BLaER1 treated with 17β-estradiol and CSF1 and Interleukin-3, amounts not matched to agents 10 nM and 100 nM (cell line): ENCODE measurements at regions not wholly inside any gene's neighbourhood (a gene's known extent, or its start where the extent isn't known, plus 50 kb on each side); places are given as distances from the start of the nearest gene placed in this dataset.
"Not testable (repeated sequence)": the region's sequence is repeated elsewhere in the genome, so short reads cannot be mapped to it uniquely, and the experiment has no call there.

Experiments
- H3K27ac ChIP-seq, 11 experiments: shearing (Covaris generic); formaldehyde crosslinking; 2 replicates each; pipeline ENCODE4 v1.8.1; 2022
- H3K27me3 ChIP-seq, 11 experiments: shearing (Covaris generic); formaldehyde crosslinking; 2 replicates each; pipeline ENCODE4 v1.8.1; 2022
- H3K36me3 ChIP-seq, 11 experiments: shearing (Covaris generic); formaldehyde crosslinking; 2 replicates each; pipeline ENCODE4 v1.8.1; 2022
- H3K4me1 ChIP-seq, 10 experiments: shearing (Covaris generic); formaldehyde crosslinking; 2 replicates each; pipeline ENCODE4 v1.8.1; 2022
- H3K4me2 ChIP-seq, 11 experiments: shearing (Covaris generic); formaldehyde crosslinking; 2 replicates each; pipeline ENCODE4 v1.8.1; 2022
- H3K4me3 ChIP-seq, 10 experiments: shearing (Covaris generic); formaldehyde crosslinking; 2 replicates each; pipeline ENCODE4 v1.8.1; 2022
- H3K9ac ChIP-seq, 11 experiments: shearing (Covaris generic); formaldehyde crosslinking; 2 replicates each; pipeline ENCODE4 v1.8.1; 2022
- H3K9me3 ChIP-seq, 11 experiments: shearing (Covaris generic); formaldehyde crosslinking; replicated peaks in 1 of 11; 2 replicates each; pipeline ENCODE4 v1.8.1; 2022
- H4K20me1 ChIP-seq, 11 experiments: shearing (Covaris generic); formaldehyde crosslinking; 2 replicates each; pipeline ENCODE4 v1.8.1; 2022
- Cebpa-rat ChIP-seq, 11 experiments: shearing (Covaris generic); IDR thresholded peaks; 2 replicates each; pipeline ENCODE4 v1.8.1; 2022

DNA sequence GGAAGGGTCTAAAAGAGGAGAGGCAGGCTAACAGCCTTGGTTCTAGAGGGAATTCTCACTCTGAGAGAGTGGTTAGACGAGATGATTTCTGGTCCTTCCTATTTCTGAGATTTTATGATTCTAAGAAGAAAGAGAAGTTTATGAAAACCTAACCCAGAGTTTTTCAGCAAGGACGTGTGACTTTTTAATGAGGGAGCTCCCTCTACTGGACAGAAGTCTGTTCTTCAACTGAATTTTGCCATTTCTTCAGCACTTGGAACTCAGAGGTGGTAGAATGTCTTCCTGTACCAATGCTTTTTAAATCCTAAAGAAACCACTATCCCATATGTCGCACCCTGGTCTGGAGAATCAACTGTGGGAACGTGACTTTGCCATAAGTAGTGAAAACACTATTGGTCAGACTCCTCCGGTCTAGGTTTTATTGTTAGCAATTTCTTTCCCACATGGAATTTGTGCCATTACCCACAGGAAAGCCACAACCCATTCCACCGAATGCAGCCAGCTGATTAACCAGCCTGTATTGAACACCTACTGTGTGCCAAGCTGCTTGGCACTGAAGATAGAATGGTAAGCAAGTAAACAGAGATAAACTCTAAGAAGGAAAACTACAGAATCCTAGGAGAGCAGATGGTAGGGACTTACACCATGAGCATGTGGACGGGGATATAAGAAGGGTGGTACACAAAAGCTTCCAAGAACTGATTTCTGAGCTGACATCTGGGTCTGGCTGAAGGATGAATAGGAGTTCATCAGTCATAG is 199.5 kb upstream of the LMCD1 start:
- Histone ChIP-seq H3K9me3 (no peaks in the 10 kb centered on the region; a peak in 1 of 22 replicates), H3K36me3 (no peaks in the 10 kb centered on the region), H3K4me2 (0 out of 22 replicates have a peak overlapping the region, but pooled peaks of 1 of the 11 experiments have one; percentile 8), H3K9ac (no peak overlapping the region), H4K20me1 (no peaks in the 10 kb centered on the region), H3K27ac (no peak overlapping the region), H3K4me3 (no peak overlapping the region), H3K4me1 (0 out of 20 replicates have a peak, but pooled peaks cover 0 to 5% (median 0%) of the 10 kb centered on the region in 10 experiments), H3K27me3 (no peaks in the 10 kb centered on the region)
- no peak for TF ChIP-seq Cebpa-rat (IDR thresholded peaks at IDR 0.05)

GRCh38 chr3:8303466-8303865 is 198.2 kb upstream of the LMCD1 start:
- 0 out of 20 replicates have a peak, but pooled peaks cover 0 to 5% (median 0%) of the 10 kb centered on the region in 10 experiments for H3K4me1 ChIP-seq
- H4K20me1 ChIP-seq = no peaks in the 10 kb centered on the region
- H3K4me3 ChIP-seq = no peak overlapping the region
- no peak overlapping the region for H3K9ac ChIP-seq
- no peak for TF ChIP-seq Cebpa-rat (IDR thresholded peaks at IDR 0.05)
- H3K9me3 ChIP-seq = peaks cover 5 to 11% (median 9%) of the 10 kb centered on the region in 11 experiments; a peak in 20 of 22 replicates
- H3K27me3 ChIP-seq = no peaks in the 10 kb centered on the region
- H3K36me3 ChIP-seq = no peaks in the 10 kb centered on the region
- no peak overlapping the region for H3K27ac ChIP-seq
- H3K4me2 ChIP-seq = no peak overlapping the region

DNA sequence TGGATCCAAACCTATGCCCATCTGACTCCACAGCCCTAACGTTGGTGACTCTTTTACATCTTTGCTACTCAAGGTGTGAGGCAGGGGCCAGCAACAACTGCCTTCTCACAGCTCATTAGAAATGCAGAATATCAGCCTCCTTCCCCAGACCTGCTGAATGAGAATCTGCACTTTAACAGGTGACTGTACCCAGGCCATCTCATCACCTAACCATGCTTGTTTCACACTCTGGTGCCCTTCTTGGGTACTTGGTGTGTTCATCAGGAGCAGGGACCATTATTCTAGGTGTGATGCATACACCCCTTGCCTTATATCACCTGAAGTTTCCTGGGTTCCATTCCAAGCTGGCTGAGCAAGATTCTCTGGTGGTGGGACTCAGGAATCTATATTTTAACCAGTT is 196.3 kb upstream of the LMCD1 start:
- Histone ChIP-seq H3K27me3 (no peaks in the 10 kb centered on the region), H3K4me3 (no peak overlapping the region), H3K9ac (no peak overlapping the region), H3K36me3 (no peaks in the 10 kb centered on the region), H3K27ac (no peak overlapping the region), H3K4me2 (no peak overlapping the region), H3K9me3 (peaks cover 12 to 25% (median 18%) of the 10 kb centered on the region in 11 experiments), H4K20me1 (no peaks in the 10 kb centered on the region), H3K4me1 (0 out of 20 replicates have a peak, but pooled peaks cover 0 to 5% (median 0%) of the 10 kb centered on the region in 10 experiments)
- no peak for TF ChIP-seq Cebpa-rat (IDR thresholded peaks at IDR 0.05)

GRCh38 chr3:8307545-8308110 is 194.0 kb upstream of the LMCD1 start:
- peaks cover 0 to 7% (median 0%) of the 10 kb centered on the region in 10 experiments; a peak in 2 of 20 replicates for H3K4me1 ChIP-seq
- no peak overlapping the region for H3K4me2 ChIP-seq
- no peaks in the 10 kb centered on the region for H3K36me3 ChIP-seq
- no peaks in the 10 kb centered on the region for H3K27me3 ChIP-seq
- H3K9me3 ChIP-seq = peaks cover 12 to 36% (median 20%) of the 10 kb centered on the region in 11 experiments
- H3K27ac ChIP-seq = no peak overlapping the region
- H3K9ac ChIP-seq = no peak overlapping the region
- H3K4me3 ChIP-seq = no peak overlapping the region
- TF ChIP-seq Cebpa-rat (IDR thresholded peaks at IDR 0.05) = no peak
- H4K20me1 ChIP-seq = no peaks in the 10 kb centered on the region

DNA sequence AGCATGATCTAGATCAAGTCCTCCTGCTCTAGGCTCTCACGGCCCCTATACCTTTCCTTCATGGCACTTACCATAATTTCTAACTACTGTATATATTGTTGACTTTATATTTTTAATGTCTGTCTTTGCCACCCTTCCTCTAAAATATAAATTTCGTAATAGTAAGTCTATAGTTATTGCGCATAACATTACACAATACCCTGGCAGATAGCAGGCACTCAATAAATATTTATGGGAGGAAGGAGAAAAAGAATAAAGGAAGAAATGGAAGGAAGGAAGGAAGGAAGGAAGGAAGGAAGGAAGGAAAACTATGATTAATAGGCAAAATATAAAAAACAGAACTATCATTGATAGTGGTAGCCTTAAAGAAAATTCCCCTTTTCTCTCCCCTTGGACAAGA is 190.3 kb upstream of the LMCD1 start:
- Histone ChIP-seq H3K9ac (no peak overlapping the region), H3K4me1 (peaks cover 0 to 7% (median 0%) of the 10 kb centered on the region in 10 experiments; a peak in 2 of 20 replicates), H3K4me2 (no peak overlapping the region), H4K20me1 (no peaks in the 10 kb centered on the region), H3K36me3 (no peaks in the 10 kb centered on the region), H3K27me3 (no peaks in the 10 kb centered on the region), H3K27ac (no peak overlapping the region), H3K9me3 (peaks cover 12 to 39% (median 22%) of the 10 kb centered on the region in 11 experiments), H3K4me3 (no peak overlapping the region)
- TF ChIP-seq Cebpa-rat (IDR thresholded peaks at IDR 0.05) = peak in 2 of 11 experiments; percentile 9 to 53; a peak in 2 of 22 replicates

- TF ChIP-seq Cebpa-rat (IDR thresholded peaks at IDR 0.05) = no peak
- no peak overlapping the region for H3K9ac ChIP-seq
These were observed 188.9 kb upstream of the LMCD1 start for GRCh38 chr3:8312685-8313084.

GRCh38 chr3:8313560-8314267 is 187.9 kb upstream of the LMCD1 start:
- Histone ChIP-seq H3K4me3 (no peak overlapping the region), H4K20me1 (no peaks in the 10 kb centered on the region), H3K4me1 (peaks cover 0 to 7% (median 0%) of the 10 kb centered on the region in 10 experiments; a peak in 2 of 20 replicates), H3K9me3 (peaks cover 5 to 34% (median 14%) of the 10 kb centered on the region in 11 experiments; a peak in 18 of 22 replicates), H3K36me3 (no peaks in the 10 kb centered on the region), H3K27ac (no peak overlapping the region), H3K4me2 (no peak overlapping the region), H3K9ac (no peak overlapping the region), H3K27me3 (no peaks in the 10 kb centered on the region)
- TF ChIP-seq Cebpa-rat (IDR thresholded peaks at IDR 0.05) = no peak

More at GRCh38 chr3:8312685-8313084, 188.9 kb upstream of the LMCD1 start:
- no peaks in the 10 kb centered on the region for H4K20me1 ChIP-seq
- no peaks in the 10 kb centered on the region for H3K27me3 ChIP-seq
- H3K4me1 ChIP-seq = peaks cover 0 to 7% (median 0%) of the 10 kb centered on the region in 10 experiments; a peak in 2 of 20 replicates
- no peak overlapping the region for H3K4me2 ChIP-seq
- H3K27ac ChIP-seq = no peak overlapping the region
- peaks cover 12 to 43% (median 23%) of the 10 kb centered on the region in 11 experiments for H3K9me3 ChIP-seq
- no peak overlapping the region for H3K4me3 ChIP-seq
- no peaks in the 10 kb centered on the region for H3K36me3 ChIP-seq

GRCh38 chr3:8315526-8315925 is 186.1 kb upstream of the LMCD1 start:
- H3K36me3 ChIP-seq, H3K27ac ChIP-seq, H3K4me2 ChIP-seq, H3K27me3 ChIP-seq, H3K4me3 ChIP-seq, H3K9ac ChIP-seq, H3K4me1 ChIP-seq, H4K20me1 ChIP-seq: not testable (repeated sequence)
- H3K9me3 ChIP-seq = peaks cover 0 to 21% (median 4%) of the 10 kb centered on the region in 11 experiments; a peak in 7 of 22 replicates
